ENCODE measurements at regions not wholly inside any gene's neighbourhood (a gene's known extent, or its start where the extent isn't known, plus 50 kb on each side); places are given as distances from the start of the nearest gene placed in this dataset.
"Not testable (repeated sequence)": the region's sequence is repeated elsewhere in the genome, so short reads cannot be mapped to it uniquely, and the experiment has no call there.

GRCh38 chr17:36691606-36692005 lies 90.2 kb downstream of the MRM1 start:
- 92% methylated on average over 3 of the region's 3 CpGs for WGBS (ENCODE audit: low lambda C conversion rate, missing lambda C conversion rate)
- Histone ChIP-seq H3K4me1 (ENCODE audit: insufficient read depth) (no peaks in the 10 kb centered on the region), H3K9me2 (replicated peaks; ENCODE audit: insufficient read depth) (no peaks in the 10 kb centered on the region), H3K9me3 (ENCODE audit: low read depth) (no peaks in the 10 kb centered on the region), H2AFZ (no peak overlapping the region), H3K27ac (no peak overlapping the region), H3K4me2 (no peak overlapping the region), H3K36me3 (replicated peaks; ENCODE audit: insufficient read depth, low read depth) (no peaks in the 10 kb centered on the region), H3K4me3 (no peak overlapping the region), H3K27me3 (peaks cover 21% of the 10 kb centered on the region), H4K20me1 (ENCODE audit: insufficient read depth, poor library complexity, severe bottlenecking) (no peaks in the 10 kb centered on the region), H3K79me2 (no peaks in the 10 kb centered on the region)
- TF ChIP-seq EZH2 (IDR thresholded peaks at IDR 0.05; ENCODE audit: borderline replicate concordance): no peak
- TF ChIP-seq EZH2phosphoT487 (IDR thresholded peaks at IDR 0.05; ENCODE audit: low read depth, severe bottlenecking, unreplicated experiment): no peak
- TF ChIP-seq CTCF (IDR thresholded peaks at IDR 0.05; ENCODE audit: poor library complexity): no peak
- no peak for DNase-seq (ENCODE audit: low spot score)

GRCh38 chr17:36695082-36695481 lies 93.7 kb downstream of the MRM1 start:
- no peaks in the 10 kb centered on the region for H4K20me1 ChIP-seq (ENCODE audit: insufficient read depth, poor library complexity, severe bottlenecking)
- no peak overlapping the region for H2AFZ ChIP-seq
- H3K9me3 ChIP-seq (ENCODE audit: low read depth): no peaks in the 10 kb centered on the region
- H3K36me3 ChIP-seq (replicated peaks; ENCODE audit: insufficient read depth, low read depth): no peaks in the 10 kb centered on the region
- no peak overlapping the region for H3K27ac ChIP-seq
- TF ChIP-seq EZH2 (IDR thresholded peaks at IDR 0.05; ENCODE audit: borderline replicate concordance) (no peak), EZH2phosphoT487 (IDR thresholded peaks at IDR 0.05; ENCODE audit: low read depth, severe bottlenecking, unreplicated experiment) (no peak), CTCF (IDR thresholded peaks at IDR 0.05; ENCODE audit: poor library complexity) (no peak)
- no peaks in the 10 kb centered on the region for H3K4me1 ChIP-seq (ENCODE audit: insufficient read depth)
- no peak overlapping the region for H3K4me2 ChIP-seq
- DNase-seq (ENCODE audit: low spot score): no peak
- H3K4me3 ChIP-seq: no peak overlapping the region
- peaks cover 18% of the 10 kb centered on the region for H3K27me3 ChIP-seq
- no peaks in the 10 kb centered on the region for H3K9me2 ChIP-seq (replicated peaks; ENCODE audit: insufficient read depth)
- 70% methylated on average over 2 of the region's 3 CpGs for WGBS (ENCODE audit: low lambda C conversion rate, missing lambda C conversion rate)
- H3K79me2 ChIP-seq: no peaks in the 10 kb centered on the region

- not testable (repeated sequence) for H2AFZ ChIP-seq; H3K4me1 ChIP-seq (ENCODE audit: insufficient read depth); H3K9me3 ChIP-seq (ENCODE audit: low read depth); H3K36me3 ChIP-seq (replicated peaks; ENCODE audit: insufficient read depth, low read depth); H3K4me3 ChIP-seq; H3K27ac ChIP-seq; DNase-seq (ENCODE audit: low spot score); H3K9me2 ChIP-seq (replicated peaks; ENCODE audit: insufficient read depth); H4K20me1 ChIP-seq (ENCODE audit: insufficient read depth, poor library complexity, severe bottlenecking); H3K4me2 ChIP-seq; H3K79me2 ChIP-seq
- 83% methylated on average over 6 of the region's 6 CpGs for WGBS (ENCODE audit: low lambda C conversion rate, missing lambda C conversion rate)
- H3K27me3 ChIP-seq: peaks cover 20% of the 10 kb centered on the region
These were observed 94.3 kb downstream of the MRM1 start for GRCh38 chr17:36695710-36696109.

GRCh38 chr17:36696805-36697204 lies 95.4 kb downstream of the MRM1 start:
- no peak overlapping the region for H2AFZ ChIP-seq
- no peaks in the 10 kb centered on the region for H3K36me3 ChIP-seq (replicated peaks; ENCODE audit: insufficient read depth, low read depth)
- H3K27me3 ChIP-seq: peaks cover 24% of the 10 kb centered on the region
- no peaks in the 10 kb centered on the region for H3K4me1 ChIP-seq (ENCODE audit: insufficient read depth)
- no peaks in the 10 kb centered on the region for H3K9me3 ChIP-seq (ENCODE audit: low read depth)
- H3K4me2 ChIP-seq: no peak overlapping the region
- no peak overlapping the region for H3K27ac ChIP-seq
- no peak overlapping the region for H3K4me3 ChIP-seq
- DNase-seq (ENCODE audit: low spot score): no peak
- WGBS (ENCODE audit: low lambda C conversion rate, missing lambda C conversion rate): 17% methylated on average over 1 of the region's 1 CpG
- H3K9me2 ChIP-seq (replicated peaks; ENCODE audit: insufficient read depth): no peaks in the 10 kb centered on the region
- H3K79me2 ChIP-seq: no peaks in the 10 kb centered on the region
- no peak for TF ChIP-seq EZH2 (IDR thresholded peaks at IDR 0.05; ENCODE audit: borderline replicate concordance)
- TF ChIP-seq EZH2phosphoT487 (IDR thresholded peaks at IDR 0.05; ENCODE audit: low read depth, severe bottlenecking, unreplicated experiment): no peak
- no peak for TF ChIP-seq CTCF (IDR thresholded peaks at IDR 0.05; ENCODE audit: poor library complexity)
- no peaks in the 10 kb centered on the region for H4K20me1 ChIP-seq (ENCODE audit: insufficient read depth, poor library complexity, severe bottlenecking)

All from hepatocyte (in vitro differentiated cells).